Fibroblast of lung (primary cell): ENCODE measurements at regions not wholly inside any gene's neighbourhood (a gene's known extent, or its start where the extent isn't known, plus 50 kb on each side); places are given as distances from the start of the nearest gene placed in this dataset.

Experiments used
- CTCF ChIP-seq, 2 donors: IDR thresholded peaks in 1 of 2; conservative IDR thresholded peaks in 1 of 2; 1 replicate in 1 of 2; 2 replicates in 1 of 2; pipeline ENCODE4 v1.5.1; 2011 to 2012; ENCODE audit warnings: low read length in 2 of 2, control low read depth in 1 of 2, inconsistent platforms in 1 of 2, low read depth in 1 of 2, mild to moderate bottlenecking in 1 of 2
- EZH2 ChIP-seq: IDR thresholded peaks from 2 replicates; pipeline ENCODE4 v1.5.1; 2012; ENCODE audit warnings: low read length, control low read depth, mild to moderate bottlenecking; ENCODE audit errors: missing control alignments

GRCh38 chr4:58669783-58670182, 1559.6 kb upstream of the IGFBP7 start:
- TF ChIP-seq CTCF (conservative IDR thresholded peaks at IDR 0.05 in 1 of 2, IDR thresholded peaks at IDR 0.05 in 1 of 2; ENCODE audit: low read depth in 1 of 2, low read length in 2 of 2) (no peak), EZH2 (no peak)
